Lower leg skin (tissue), 4 donors: ENCODE measurements at regions not wholly inside any gene's neighbourhood (a gene's known extent, or its start where the extent isn't known, plus 50 kb on each side); places are given as distances from the start of the nearest gene placed in this dataset.

ENCODE experiments used
- DNase-seq, 2 donors: peaks; one replicate each; pipeline ENCODE4 v3.0.0-alpha.2; 2019; ENCODE audit warnings: low spot score in 2 of 2
- H3K4me3 ChIP-seq: fragments of 200-600 bp; sonication (generic); 2 replicates; pipeline ENCODE4 v1.5.1; 2017; ENCODE audit warnings: mild to moderate bottlenecking, low read depth; ENCODE audit not compliant: poor library complexity, severe bottlenecking
- POLR2A ChIP-seq, 2 donors: fragments of 450-650 bp; IDR thresholded peaks; one replicate each; pipeline ENCODE4 v1.6.1; 2016 to 2017; ENCODE audit warnings: antibody characterized with exemption in 2 of 2, mild to moderate bottlenecking in 1 of 2, moderate library complexity in 1 of 2
- WGBS, 2 donors: methylation state at CpG; one replicate each; pipeline ENCODE4 v1.1.5; 2018; 5-methylcytosine and 5-hydroxymethylcytosine counted together
- intact Hi-C: fragments of 100-400 bp; cut with DNase I; formaldehyde crosslinking; loops from one replicate; pipeline ENCODE4 v1.15.0; 2023; ENCODE audit warnings: low total_unique reads
- TF ChIP-seq, protein P1 (sequence below), 3 donors: fragments of 450-650 bp; IDR thresholded peaks; one replicate each; pipeline ENCODE4 v1.5.1; 2016; ENCODE audit warnings: antibody characterized with exemption in 3 of 3, mild to moderate bottlenecking in 3 of 3, moderate library complexity in 2 of 3

DNA sequence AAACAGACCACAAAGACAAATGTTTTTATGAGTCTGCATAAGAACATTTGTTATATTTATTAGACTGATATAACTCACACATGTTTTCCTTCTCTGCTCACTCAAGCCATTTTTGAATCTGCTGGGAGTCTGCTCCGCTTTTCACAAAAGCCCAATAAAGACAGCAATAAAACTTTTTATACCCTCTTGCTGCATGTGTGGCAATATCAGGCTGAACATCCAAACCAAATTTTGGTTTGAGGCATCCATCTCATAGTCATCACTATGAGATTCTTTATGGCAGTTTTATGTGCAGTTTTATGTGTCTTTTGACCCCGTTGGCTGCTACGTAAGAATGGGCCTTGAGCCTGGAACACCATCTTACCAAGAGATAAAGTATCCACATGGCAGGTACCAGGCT, 1276.8 kb upstream of the ADGRB3 start:
- no peak for DNase-seq
- intact Hi-C loops, result no loop called here
- no peak for TF ChIP-seq POLR2A (IDR thresholded peaks at IDR 0.05)
- TF ChIP-seq, protein P1, sequence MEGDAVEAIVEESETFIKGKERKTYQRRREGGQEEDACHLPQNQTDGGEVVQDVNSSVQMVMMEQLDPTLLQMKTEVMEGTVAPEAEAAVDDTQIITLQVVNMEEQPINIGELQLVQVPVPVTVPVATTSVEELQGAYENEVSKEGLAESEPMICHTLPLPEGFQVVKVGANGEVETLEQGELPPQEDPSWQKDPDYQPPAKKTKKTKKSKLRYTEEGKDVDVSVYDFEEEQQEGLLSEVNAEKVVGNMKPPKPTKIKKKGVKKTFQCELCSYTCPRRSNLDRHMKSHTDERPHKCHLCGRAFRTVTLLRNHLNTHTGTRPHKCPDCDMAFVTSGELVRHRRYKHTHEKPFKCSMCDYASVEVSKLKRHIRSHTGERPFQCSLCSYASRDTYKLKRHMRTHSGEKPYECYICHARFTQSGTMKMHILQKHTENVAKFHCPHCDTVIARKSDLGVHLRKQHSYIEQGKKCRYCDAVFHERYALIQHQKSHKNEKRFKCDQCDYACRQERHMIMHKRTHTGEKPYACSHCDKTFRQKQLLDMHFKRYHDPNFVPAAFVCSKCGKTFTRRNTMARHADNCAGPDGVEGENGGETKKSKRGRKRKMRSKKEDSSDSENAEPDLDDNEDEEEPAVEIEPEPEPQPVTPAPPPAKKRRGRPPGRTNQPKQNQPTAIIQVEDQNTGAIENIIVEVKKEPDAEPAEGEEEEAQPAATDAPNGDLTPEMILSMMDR (IDR thresholded peaks at IDR 0.05), result no peak
- no peak overlapping the region for H3K4me3 ChIP-seq
- WGBS, 2 donors, result 52 to 71% methylated on average over 3 of the region's 3 CpGs

DNA sequence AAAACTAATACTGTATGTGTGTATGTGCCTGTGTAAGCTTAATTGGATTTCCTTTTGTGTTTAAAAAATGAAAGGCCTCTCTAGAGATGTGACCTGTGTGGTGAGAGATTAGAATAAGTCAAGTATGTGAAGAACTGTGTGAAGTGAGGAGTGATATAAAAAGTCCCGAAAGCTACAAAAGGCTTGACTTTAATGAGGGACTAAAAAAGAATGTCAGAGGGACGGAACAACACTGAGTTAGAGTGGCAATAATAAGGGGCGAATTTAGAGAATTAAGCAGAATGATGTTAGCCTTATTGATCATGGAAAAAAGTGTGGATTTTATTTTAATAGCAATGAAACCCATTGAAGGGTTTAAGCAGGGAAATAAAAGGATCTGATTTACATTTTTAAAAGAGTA, 1281.2 kb upstream of the ADGRB3 start:
- intact Hi-C loops, result no loop called here
- no peak overlapping the region for H3K4me3 ChIP-seq
- WGBS, 2 donors, result 59 to 78% methylated on average over 3 of the region's 3 CpGs
- no peak for DNase-seq
- TF ChIP-seq, protein P1 (IDR thresholded peaks at IDR 0.05), result no peak
- no peak for TF ChIP-seq POLR2A (IDR thresholded peaks at IDR 0.05)

DNA sequence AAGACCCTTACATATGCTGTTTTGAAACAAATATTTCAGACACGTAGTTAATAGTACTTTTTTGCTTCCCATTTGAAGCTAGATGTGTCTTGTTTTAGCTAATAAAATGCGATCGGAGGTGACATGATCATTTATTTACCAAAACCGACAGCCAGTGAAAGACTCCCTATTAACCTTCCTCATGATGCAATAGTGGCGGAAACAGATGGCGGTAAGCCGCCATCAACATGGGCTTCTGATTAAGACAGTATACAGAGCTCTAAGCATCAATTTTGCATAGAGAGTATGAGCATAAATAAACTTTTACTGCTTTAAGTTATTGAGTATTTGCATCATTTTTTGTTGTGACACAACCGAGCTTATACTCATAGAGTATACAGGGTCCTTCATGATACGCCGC, 1282.4 kb upstream of the ADGRB3 start:
- intact Hi-C loops, result no loop called here
- 79 to 89% methylated on average over 10 of the region's 10 CpGs for WGBS, 2 donors
- H3K4me3 ChIP-seq, result no peak overlapping the region
- DNase-seq, result no peak
- TF ChIP-seq POLR2A (IDR thresholded peaks at IDR 0.05), result no peak
- TF ChIP-seq, protein P1 (IDR thresholded peaks at IDR 0.05), result no peak

DNA sequence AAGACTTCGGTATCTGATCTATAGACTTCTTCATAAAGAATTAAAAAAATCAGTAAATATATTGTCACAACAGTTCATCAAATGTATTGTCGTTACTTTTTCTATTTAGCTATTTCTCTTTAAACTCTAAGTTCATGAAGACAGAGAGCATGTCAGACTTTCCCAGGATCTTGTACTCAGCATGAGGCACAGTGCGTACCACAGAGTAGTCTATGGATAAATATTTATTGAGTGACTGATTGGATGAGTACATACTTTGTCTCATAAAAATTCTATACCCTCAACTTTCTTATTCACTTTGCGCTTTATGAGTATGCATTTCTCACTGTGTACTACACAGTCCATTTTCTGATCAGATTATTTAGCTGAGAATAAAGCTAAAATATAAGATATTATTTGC, 1284.4 kb upstream of the ADGRB3 start:
- intact Hi-C loops, result no loop called here
- 93 to 94% methylated on average over 4 of the region's 4 CpGs for WGBS, 2 donors
- no peak for DNase-seq
- TF ChIP-seq, protein P1 (IDR thresholded peaks at IDR 0.05), result no peak
- TF ChIP-seq POLR2A (IDR thresholded peaks at IDR 0.05), result no peak
- H3K4me3 ChIP-seq, result no peak overlapping the region

DNA sequence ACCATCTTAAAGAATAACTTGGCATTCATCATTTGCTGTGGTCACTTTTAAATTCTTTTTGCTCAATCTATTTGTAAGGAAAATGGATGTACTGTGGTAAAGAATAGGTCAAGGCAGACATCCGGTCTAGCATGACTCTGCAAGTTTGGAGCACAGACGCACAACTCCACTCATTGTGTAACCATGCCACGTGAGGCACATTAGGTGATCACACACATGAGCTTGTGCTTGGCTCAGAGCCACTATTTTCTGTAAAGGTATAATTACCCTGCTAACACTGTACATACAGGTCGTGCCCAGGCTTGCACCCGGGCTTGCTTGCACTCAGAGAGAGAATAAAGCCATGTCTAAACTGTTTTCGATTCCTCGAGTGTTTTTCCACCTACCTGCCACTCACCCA, 1289.1 kb upstream of the ADGRB3 start:
- TF ChIP-seq POLR2A (IDR thresholded peaks at IDR 0.05), result no peak
- TF ChIP-seq, protein P1 (IDR thresholded peaks at IDR 0.05), result no peak
- peak in 1 of 2 donors; percentile 31 for DNase-seq
- 65 to 83% methylated on average over 7 of the region's 7 CpGs for WGBS, 2 donors
- H3K4me3 ChIP-seq, result no peak overlapping the region
- intact Hi-C loops, result no loop called here

DNA sequence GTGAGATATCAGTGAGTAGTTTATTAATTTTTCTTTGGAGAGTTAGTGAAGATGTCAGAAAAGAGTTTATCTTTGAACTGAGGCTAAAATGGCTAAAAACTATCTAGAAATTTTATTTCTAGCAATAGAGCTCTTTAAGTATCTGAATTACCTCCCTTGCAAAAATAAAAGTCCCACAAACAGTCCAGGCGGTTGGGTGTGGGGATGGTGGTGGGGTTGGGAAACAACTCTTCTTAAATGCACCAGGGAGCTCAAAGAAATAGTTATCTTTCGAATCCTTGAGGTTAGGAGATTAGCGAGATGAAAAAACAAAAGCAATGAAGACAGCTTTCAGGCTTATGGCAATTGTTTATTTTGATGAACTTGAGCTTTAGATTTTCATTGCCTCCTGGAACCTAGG, 1299.1 kb upstream of the ADGRB3 start:
- H3K4me3 ChIP-seq, result no peak overlapping the region
- WGBS, 2 donors, result 73 to 78% methylated on average over 3 of the region's 3 CpGs
- no peak for DNase-seq
- intact Hi-C loops, result no loop called here
- TF ChIP-seq POLR2A (IDR thresholded peaks at IDR 0.05), result no peak
- TF ChIP-seq, protein P1 (IDR thresholded peaks at IDR 0.05), result no peak
